ENCODE measurements at regions not wholly inside any gene's neighbourhood (a gene's known extent, or its start where the extent isn't known, plus 50 kb on each side); places are given as distances from the start of the nearest gene placed in this dataset.
A peak's percentile ranks its signal among the peaks of the same experiment; 100 is the strongest.
"Not testable (repeated sequence)": the region's sequence is repeated elsewhere in the genome, so short reads cannot be mapped to it uniquely, and the experiment has no call there.

- intact Hi-C loops (cut with DNase I), result no loop called here
- ATAC-seq, result no peak
These were observed 83.0 kb upstream of the GADD45A start for GRCh38 chr1:67601955-67602354.

GRCh38 chr1:67604778-67605177 is 80.2 kb upstream of the GADD45A start:
- DNase-seq, result no peak
- ATAC-seq, result no peak
- intact Hi-C loops (cut with DNase I), result no loop called here

More at GRCh38 chr1:67601955-67602354, 83.0 kb upstream of the GADD45A start:
- no peak for DNase-seq

- intact Hi-C loops (cut with DNase I), result no loop called here
- no peak for ATAC-seq
- no peak for DNase-seq
These were observed 79.7 kb upstream of the GADD45A start for GRCh38 chr1:67605209-67605780.

GRCh38 chr1:67607286-67607685 is 77.7 kb upstream of the GADD45A start:
- ATAC-seq (no peak), DNase-seq (no peak)
- intact Hi-C loops (cut with DNase I), result no loop called here

GRCh38 chr1:67607699-67608098 is 77.3 kb upstream of the GADD45A start:
- DNase-seq, result no peak
- ATAC-seq, result no peak
- intact Hi-C loops (cut with DNase I), result no loop called here

GRCh38 chr1:67608661-67609576 is 76.1 kb upstream of the GADD45A start:
- DNase-seq (no peak), ATAC-seq (no peak)
- intact Hi-C loops (cut with DNase I), result no loop called here

GRCh38 chr1:67609577-67610341 is 75.2 kb upstream of the GADD45A start:
- intact Hi-C loops (cut with DNase I), result no loop called here
- DNase-seq, result no peak
- no peak for ATAC-seq

- intact Hi-C loops (cut with DNase I), result no loop called here
- no peak for ATAC-seq
These were observed 74.6 kb upstream of the GADD45A start for GRCh38 chr1:67610450-67610849.

GRCh38 chr1:67611846-67612245 is 73.2 kb upstream of the GADD45A start:
- ATAC-seq (no peak), DNase-seq (no peak)
- intact Hi-C loops (cut with DNase I), result no loop called here

More at GRCh38 chr1:67610450-67610849, 74.6 kb upstream of the GADD45A start:
- no peak for DNase-seq

- ATAC-seq (peak; percentile 80 to 86), DNase-seq (no peak)
- intact Hi-C loops (cut with DNase I), result no loop called here
These were observed 72.2 kb upstream of the GADD45A start for GRCh38 chr1:67612788-67613241.

- ATAC-seq; intact Hi-C loops (cut with DNase I); DNase-seq: not testable (repeated sequence)
These were observed 71.5 kb upstream of the GADD45A start for GRCh38 chr1:67613479-67613878.

- intact Hi-C loops (cut with DNase I), result no loop called here
- peak in 1 of 2 donors; percentile 42 for ATAC-seq
- DNase-seq, result no peak
These were observed 70.5 kb upstream of the GADD45A start for GRCh38 chr1:67614511-67614934.

GRCh38 chr1:67615886-67616285 is 69.1 kb upstream of the GADD45A start:
- intact Hi-C loops (cut with DNase I), result no loop called here
- DNase-seq (no peak), ATAC-seq (no peak)

- intact Hi-C loops (cut with DNase I), result no loop called here
- no peak for ATAC-seq
- no peak for DNase-seq
These were observed 68.5 kb upstream of the GADD45A start for GRCh38 chr1:67616394-67616985.

- peak; percentile 54 for DNase-seq
- peak; percentile 89 to 96 for ATAC-seq
- intact Hi-C loops (cut with DNase I), result no loop called here
These were observed 66.5 kb upstream of the GADD45A start for GRCh38 chr1:67618285-67619018.

GRCh38 chr1:67619080-67619479 is 65.9 kb upstream of the GADD45A start:
- intact Hi-C loops (cut with DNase I), result no loop called here
- ATAC-seq, result peak in 1 of 2 donors; percentile 15
- no peak for DNase-seq

- intact Hi-C loops (cut with DNase I), result no loop called here
- no peak for ATAC-seq
- no peak for DNase-seq
These were observed 61.1 kb upstream of the GADD45A start for GRCh38 chr1:67623906-67624305.

GRCh38 chr1:67624680-67625079 is 60.3 kb upstream of the GADD45A start:
- DNase-seq (no peak), ATAC-seq (no peak)
- intact Hi-C loops (cut with DNase I), result no loop called here
